ENCODE measurements at regions not wholly inside any gene's neighbourhood (a gene's known extent, or its start where the extent isn't known, plus 50 kb on each side); places are given as distances from the start of the nearest gene placed in this dataset.
"Not testable (repeated sequence)": the region's sequence is repeated elsewhere in the genome, so short reads cannot be mapped to it uniquely, and the experiment has no call there.

DNA sequence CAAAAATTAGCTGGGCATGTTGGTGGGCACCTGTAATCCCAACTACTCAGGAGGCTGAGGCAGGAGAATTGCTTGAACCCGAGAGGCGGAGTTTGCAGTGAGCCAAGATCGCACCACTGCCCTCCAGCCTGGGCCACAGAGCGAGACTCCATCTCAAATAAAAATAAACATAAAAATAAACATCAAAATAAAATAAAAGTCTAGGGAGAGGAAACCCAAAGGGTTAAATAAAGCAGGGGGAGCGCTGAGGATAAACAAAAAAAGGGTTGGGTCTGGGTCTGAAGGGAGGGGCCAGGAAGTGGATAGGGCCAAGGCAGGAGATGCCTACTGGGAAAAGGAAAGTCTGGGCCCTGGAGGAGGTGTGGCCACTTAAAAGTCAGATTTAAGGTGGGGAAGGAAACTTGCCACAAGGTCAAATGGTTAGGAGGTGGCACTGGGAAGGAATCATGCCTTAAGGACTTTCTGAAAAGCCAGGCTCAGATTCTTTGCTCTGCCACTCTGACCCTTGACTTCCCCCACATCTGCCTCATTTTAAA is 150.0 kb downstream of the ADSS2 start:
- Histone ChIP-seq H3K4me3 (ENCODE audit: insufficient read depth, low read depth, low read length) (no peak overlapping the region), H3K36me3 (ENCODE audit: control insufficient read depth, insufficient read depth, low read length) (no peaks in the 10 kb centered on the region), H3K27me3 (ENCODE audit: control insufficient read depth, insufficient read depth, low read length, poor library complexity, severe bottlenecking) (no peaks in the 10 kb centered on the region), H3K9me3 (ENCODE audit: control insufficient read depth, low read length) (no peaks in the 10 kb centered on the region), H3K4me1 (ENCODE audit: control insufficient read depth, insufficient read depth, low read length) (no peaks in the 10 kb centered on the region), H3K27ac (ENCODE audit: insufficient read depth, low read depth, low read length, poor library complexity, severe bottlenecking) (no peak overlapping the region)
- 93 to 95% methylated on average over 4 of the region's 5 CpGs for WGBS, 2 experiments

DNA sequence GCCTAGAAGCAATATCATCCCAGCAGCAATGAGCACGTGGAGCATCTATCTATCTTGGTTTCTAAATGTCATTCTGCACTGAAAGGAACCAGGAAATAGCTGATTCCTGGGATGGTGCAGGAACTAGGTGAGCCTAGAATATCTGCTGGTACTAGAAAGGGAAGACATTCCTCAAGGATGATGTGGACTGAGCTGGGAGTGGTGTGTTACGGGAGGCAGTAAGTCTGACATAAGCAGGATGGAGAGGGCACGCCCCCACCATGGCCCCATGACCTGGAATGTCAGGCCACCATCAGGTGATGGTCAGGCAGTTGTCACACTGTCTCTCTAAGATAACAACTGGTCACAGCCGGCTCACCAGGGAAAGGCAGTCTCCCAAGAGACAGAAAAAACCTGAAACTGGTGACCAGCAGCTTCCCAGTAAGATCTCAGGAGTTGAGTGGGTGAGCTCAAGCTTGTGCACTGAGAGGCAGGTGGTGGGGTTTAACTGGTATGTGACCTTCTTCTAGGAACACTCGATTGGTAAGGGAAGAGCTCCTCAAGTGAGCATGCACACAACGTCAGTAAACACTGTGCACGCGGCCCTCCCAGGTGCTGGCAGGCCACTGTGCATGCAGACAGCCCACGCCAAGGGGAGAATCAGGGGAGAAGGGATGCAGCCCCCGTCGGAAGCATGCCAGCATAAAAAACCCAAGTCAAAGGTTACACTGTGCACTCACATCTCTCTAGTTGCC is 148.7 kb downstream of the ADSS2 start:
- no peak overlapping the region for H3K27ac ChIP-seq (ENCODE audit: insufficient read depth, low read depth, low read length, poor library complexity, severe bottlenecking)
- no peaks in the 10 kb centered on the region for H3K27me3 ChIP-seq (ENCODE audit: control insufficient read depth, insufficient read depth, low read length, poor library complexity, severe bottlenecking)
- H3K9me3 ChIP-seq (ENCODE audit: control insufficient read depth, low read length), result peaks cover 4% of the 10 kb centered on the region
- no peaks in the 10 kb centered on the region for H3K36me3 ChIP-seq (ENCODE audit: control insufficient read depth, insufficient read depth, low read length)
- no peaks in the 10 kb centered on the region for H3K4me1 ChIP-seq (ENCODE audit: control insufficient read depth, insufficient read depth, low read length)
- 93% methylated on average over 11 of the region's 11 CpGs for WGBS, 2 experiments
- no peak overlapping the region for H3K4me3 ChIP-seq (ENCODE audit: insufficient read depth, low read depth, low read length)

DNA sequence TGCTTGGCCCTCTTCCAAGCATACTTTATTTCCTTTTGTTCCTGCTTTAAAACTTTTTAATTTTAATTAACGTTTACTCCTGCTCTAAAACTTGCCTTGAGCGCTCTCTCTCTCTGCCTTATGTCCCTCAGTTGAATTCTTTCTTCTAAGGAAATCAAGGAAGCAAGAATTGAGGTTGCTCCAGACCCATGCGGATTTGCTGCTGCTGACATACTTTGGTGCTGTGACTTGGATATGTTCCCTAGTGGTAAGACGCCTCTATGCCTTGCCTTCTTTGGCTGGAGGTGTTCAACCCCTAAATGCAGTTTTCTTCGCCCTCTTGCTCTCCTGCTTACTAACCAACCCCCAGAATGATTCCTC is 148.1 kb downstream of the ADSS2 start:
- Histone ChIP-seq H3K4me1 (ENCODE audit: control insufficient read depth, insufficient read depth, low read length) (no peaks in the 10 kb centered on the region), H3K4me3 (ENCODE audit: insufficient read depth, low read depth, low read length) (no peak overlapping the region), H3K27me3 (ENCODE audit: control insufficient read depth, insufficient read depth, low read length, poor library complexity, severe bottlenecking) (no peaks in the 10 kb centered on the region), H3K27ac (ENCODE audit: insufficient read depth, low read depth, low read length, poor library complexity, severe bottlenecking) (no peak overlapping the region), H3K9me3 (ENCODE audit: control insufficient read depth, low read length) (peaks cover 4% of the 10 kb centered on the region), H3K36me3 (ENCODE audit: control insufficient read depth, insufficient read depth, low read length) (no peaks in the 10 kb centered on the region)
- 91 to 96% methylated on average over 5 of the region's 5 CpGs for WGBS, 2 experiments

DNA sequence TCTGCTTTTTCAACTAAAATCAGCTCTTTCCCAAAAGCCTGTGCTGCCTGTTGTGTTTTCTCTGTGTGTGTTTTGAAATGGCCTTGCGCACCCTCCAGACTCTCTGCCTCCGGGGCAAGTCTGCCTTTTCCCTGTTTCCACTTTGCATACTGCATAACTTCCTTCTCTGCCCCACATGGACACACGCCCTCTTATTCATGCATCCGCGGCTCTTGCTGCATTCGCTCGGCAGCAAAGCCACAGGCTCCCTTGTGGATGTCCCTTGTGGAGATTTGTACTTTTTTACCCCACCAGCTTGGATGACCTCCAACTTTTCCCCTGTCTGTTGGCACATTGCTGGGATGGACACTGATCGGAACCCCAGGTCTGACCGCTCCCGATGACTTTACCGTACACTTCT is 147.6 kb downstream of the ADSS2 start:
- Histone ChIP-seq H3K36me3 (ENCODE audit: control insufficient read depth, insufficient read depth, low read length) (no peaks in the 10 kb centered on the region), H3K4me1 (ENCODE audit: control insufficient read depth, insufficient read depth, low read length) (no peaks in the 10 kb centered on the region), H3K27me3 (ENCODE audit: control insufficient read depth, insufficient read depth, low read length, poor library complexity, severe bottlenecking) (no peaks in the 10 kb centered on the region), H3K9me3 (ENCODE audit: control insufficient read depth, low read length) (peaks cover 4% of the 10 kb centered on the region), H3K4me3 (ENCODE audit: insufficient read depth, low read depth, low read length) (no peak overlapping the region), H3K27ac (ENCODE audit: insufficient read depth, low read depth, low read length, poor library complexity, severe bottlenecking) (no peak overlapping the region)
- WGBS, 2 experiments, result 92 to 95% methylated on average over 11 of the region's 11 CpGs

DNA sequence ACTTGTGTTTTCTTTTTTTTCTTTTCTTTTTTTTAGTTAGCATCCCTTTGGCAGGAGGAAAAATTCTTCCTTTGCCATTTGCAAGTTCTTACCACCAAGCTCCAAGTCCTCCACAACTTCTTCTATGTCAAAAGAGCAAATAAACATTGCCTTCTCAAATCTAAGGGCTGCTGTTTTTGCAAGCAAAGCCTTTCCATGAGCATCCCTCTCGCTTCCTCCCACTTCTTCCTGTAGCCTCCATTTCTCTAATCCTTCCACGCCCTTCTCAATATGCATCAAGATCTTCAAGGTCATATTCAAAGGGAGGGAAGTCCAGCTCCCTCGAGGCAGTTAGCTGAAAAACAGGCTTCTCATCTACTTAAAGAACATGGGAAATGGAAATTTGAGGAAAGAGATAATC is 147.1 kb downstream of the ADSS2 start:
- Histone ChIP-seq H3K36me3 (ENCODE audit: control insufficient read depth, insufficient read depth, low read length) (no peaks in the 10 kb centered on the region), H3K4me3 (ENCODE audit: insufficient read depth, low read depth, low read length) (no peak overlapping the region), H3K27ac (ENCODE audit: insufficient read depth, low read depth, low read length, poor library complexity, severe bottlenecking) (no peak overlapping the region), H3K27me3 (ENCODE audit: control insufficient read depth, insufficient read depth, low read length, poor library complexity, severe bottlenecking) (no peaks in the 10 kb centered on the region), H3K4me1 (ENCODE audit: control insufficient read depth, insufficient read depth, low read length) (no peaks in the 10 kb centered on the region), H3K9me3 (ENCODE audit: control insufficient read depth, low read length) (peaks cover 4% of the 10 kb centered on the region)
- 91 to 96% methylated on average over 3 of the region's 3 CpGs for WGBS, 2 experiments

DNA sequence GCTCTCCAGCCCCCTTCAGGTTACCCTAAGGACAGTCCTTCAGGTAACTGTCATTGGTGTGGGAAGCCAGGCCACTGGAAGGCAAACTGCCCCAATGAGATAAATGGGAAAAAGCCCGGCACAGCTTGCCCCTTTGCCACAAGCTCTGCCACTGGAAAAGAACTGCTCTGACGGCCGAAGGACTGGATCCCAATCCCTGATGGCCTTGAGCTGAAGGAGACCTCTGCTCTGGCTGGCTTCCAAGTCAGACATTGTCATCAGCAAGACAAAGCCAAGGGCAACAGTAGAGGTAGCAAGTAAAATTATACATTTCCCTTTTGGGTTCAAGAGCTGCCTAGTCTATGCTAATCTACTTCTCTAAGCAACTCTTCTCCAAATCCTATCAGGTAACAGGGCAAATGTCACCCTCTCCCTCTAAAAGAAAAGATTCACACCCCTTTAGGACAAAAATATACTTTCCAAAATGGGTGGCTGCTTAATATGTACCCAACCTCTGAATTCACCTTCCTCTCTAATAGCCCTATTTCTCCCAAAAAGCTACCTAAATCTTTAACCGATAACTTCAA is 145.8 kb downstream of the ADSS2 start:
- Histone ChIP-seq H3K9me3 (ENCODE audit: control insufficient read depth, low read length) (peaks cover 4% of the 10 kb centered on the region), H3K4me1 (ENCODE audit: control insufficient read depth, insufficient read depth, low read length) (no peaks in the 10 kb centered on the region), H3K36me3 (ENCODE audit: control insufficient read depth, insufficient read depth, low read length) (no peaks in the 10 kb centered on the region), H3K27ac (ENCODE audit: insufficient read depth, low read depth, low read length, poor library complexity, severe bottlenecking) (no peak overlapping the region), H3K4me3 (ENCODE audit: insufficient read depth, low read depth, low read length) (no peak overlapping the region), H3K27me3 (ENCODE audit: control insufficient read depth, insufficient read depth, low read length, poor library complexity, severe bottlenecking) (no peaks in the 10 kb centered on the region)
- WGBS, 2 experiments, result 92 to 97% methylated on average over 4 of the region's 4 CpGs

DNA sequence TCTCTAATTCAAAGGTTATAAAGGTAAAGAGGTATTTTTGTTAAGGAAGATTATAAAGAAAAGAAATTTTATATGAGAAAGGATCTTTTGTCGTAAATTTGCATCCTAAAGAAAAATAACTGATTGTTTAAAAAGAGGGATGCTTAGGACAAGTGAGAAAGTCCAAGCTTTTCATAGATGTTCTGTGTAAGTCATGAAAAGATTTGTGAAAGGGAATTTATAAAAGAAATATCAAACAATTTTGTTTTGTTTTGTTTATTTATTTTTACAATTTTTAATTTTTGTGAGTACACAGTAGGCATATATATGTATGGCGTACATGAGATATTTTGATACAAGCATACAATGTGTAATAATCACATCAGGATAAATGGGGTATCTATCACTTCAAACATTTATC is 145.2 kb downstream of the ADSS2 start:
- Histone ChIP-seq H3K4me1 (ENCODE audit: control insufficient read depth, insufficient read depth, low read length) (no peaks in the 10 kb centered on the region), H3K4me3 (ENCODE audit: insufficient read depth, low read depth, low read length) (no peak overlapping the region), H3K27ac (ENCODE audit: insufficient read depth, low read depth, low read length, poor library complexity, severe bottlenecking) (no peak overlapping the region), H3K36me3 (ENCODE audit: control insufficient read depth, insufficient read depth, low read length) (no peaks in the 10 kb centered on the region), H3K9me3 (ENCODE audit: control insufficient read depth, low read length) (peaks cover 4% of the 10 kb centered on the region), H3K27me3 (ENCODE audit: control insufficient read depth, insufficient read depth, low read length, poor library complexity, severe bottlenecking) (no peaks in the 10 kb centered on the region)
- WGBS, 2 experiments, result 89 to 98% methylated on average over 1 of the region's 2 CpGs

DNA sequence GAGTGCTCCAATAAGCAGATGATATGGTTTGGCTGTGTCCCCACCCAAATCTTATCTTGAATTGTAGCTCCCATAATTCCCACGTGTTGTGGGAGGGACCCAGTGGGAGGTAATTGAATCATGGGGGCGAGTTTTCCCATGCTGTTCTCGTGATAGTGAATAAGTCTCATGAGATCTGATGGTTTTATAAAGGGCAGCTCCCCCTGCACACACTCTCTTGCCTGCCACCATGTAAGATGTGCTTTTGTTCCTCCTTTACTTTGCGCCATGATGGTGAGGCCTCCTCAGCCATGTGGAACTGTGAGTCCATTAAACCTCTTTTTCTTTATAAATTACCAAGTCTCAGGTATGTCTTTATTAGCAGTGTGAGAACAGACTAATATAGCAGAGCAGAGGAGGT is 142.5 kb downstream of the ADSS2 start:
- WGBS, 2 experiments, result 87 to 91% methylated on average over 4 of the region's 4 CpGs
- not testable (repeated sequence) for H3K27me3 ChIP-seq (ENCODE audit: control insufficient read depth, insufficient read depth, low read length, poor library complexity, severe bottlenecking); H3K36me3 ChIP-seq (ENCODE audit: control insufficient read depth, insufficient read depth, low read length); H3K4me3 ChIP-seq (ENCODE audit: insufficient read depth, low read depth, low read length); H3K4me1 ChIP-seq (ENCODE audit: control insufficient read depth, insufficient read depth, low read length); H3K27ac ChIP-seq (ENCODE audit: insufficient read depth, low read depth, low read length, poor library complexity, severe bottlenecking); H3K9me3 ChIP-seq (ENCODE audit: control insufficient read depth, low read length)

DNA sequence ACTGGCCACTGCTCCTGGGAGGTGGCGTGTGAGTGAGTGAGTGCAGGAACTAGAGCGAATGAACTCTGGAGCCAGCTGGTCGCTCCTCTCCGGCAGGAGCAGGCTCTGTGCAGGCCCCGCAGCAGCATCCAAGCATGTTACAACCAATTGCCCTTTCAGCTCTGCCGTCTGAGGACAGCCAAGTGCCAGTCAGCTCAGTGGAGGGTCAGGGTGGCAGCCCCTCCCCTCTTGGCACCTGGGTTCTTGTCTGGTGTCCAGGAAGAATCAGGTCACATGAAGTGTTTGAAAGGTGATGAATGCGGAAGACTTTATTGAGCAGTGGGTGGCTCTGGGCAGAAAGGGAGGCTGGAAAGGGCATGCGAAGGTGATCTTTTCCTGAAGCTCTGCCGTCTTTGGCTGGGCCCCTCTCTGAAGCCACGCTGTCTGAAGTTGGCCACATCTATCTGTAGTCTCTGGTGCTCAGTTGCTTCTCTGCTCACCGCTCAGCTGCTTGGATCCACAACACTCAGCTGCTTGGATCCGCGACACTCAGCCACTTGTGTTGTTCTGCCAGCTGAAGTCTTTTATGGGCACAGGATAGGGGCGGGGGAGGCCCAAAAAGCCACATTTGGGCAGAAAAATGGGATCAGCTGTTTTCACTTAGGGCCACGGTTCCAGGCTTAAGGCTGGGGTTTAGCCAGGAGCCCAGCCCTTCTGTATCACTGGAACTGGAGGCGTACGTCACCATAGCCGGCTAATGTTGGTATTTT is 139.8 kb downstream of the ADSS2 start:
- Histone ChIP-seq H3K4me1 (ENCODE audit: control insufficient read depth, insufficient read depth, low read length) (no peaks in the 10 kb centered on the region), H3K36me3 (ENCODE audit: control insufficient read depth, insufficient read depth, low read length) (no peaks in the 10 kb centered on the region), H3K4me3 (ENCODE audit: insufficient read depth, low read depth, low read length) (no peak overlapping the region), H3K27me3 (ENCODE audit: control insufficient read depth, insufficient read depth, low read length, poor library complexity, severe bottlenecking) (no peaks in the 10 kb centered on the region), H3K27ac (ENCODE audit: insufficient read depth, low read depth, low read length, poor library complexity, severe bottlenecking) (no peak overlapping the region), H3K9me3 (ENCODE audit: control insufficient read depth, low read length) (peaks cover 4% of the 10 kb centered on the region)
- 89 to 91% methylated on average over 18 of the region's 18 CpGs for WGBS, 2 experiments

DNA sequence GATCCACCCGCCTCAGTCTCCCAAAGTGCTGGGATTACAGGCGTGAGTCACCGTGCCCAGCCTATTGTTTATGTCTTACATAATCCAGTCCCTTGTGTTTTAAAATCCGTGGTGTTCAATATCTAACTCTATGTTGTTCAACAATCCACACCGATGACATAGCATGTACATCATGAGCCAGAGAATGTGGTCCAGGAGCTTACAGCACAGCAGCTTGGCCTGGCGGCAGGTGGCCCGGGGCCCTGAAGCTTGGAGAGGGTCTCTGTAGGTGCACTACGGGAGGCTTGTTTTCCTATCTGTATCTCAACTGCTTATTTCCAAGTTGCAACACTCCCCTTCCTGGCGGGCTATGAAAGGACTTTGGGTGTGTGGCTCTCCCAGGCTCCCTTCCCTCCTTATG is 138.4 kb downstream of the ADSS2 start:
- 93 to 96% methylated on average over 9 of the region's 9 CpGs for WGBS, 2 experiments
- Histone ChIP-seq H3K4me1 (ENCODE audit: control insufficient read depth, insufficient read depth, low read length) (no peaks in the 10 kb centered on the region), H3K36me3 (ENCODE audit: control insufficient read depth, insufficient read depth, low read length) (no peaks in the 10 kb centered on the region), H3K27ac (ENCODE audit: insufficient read depth, low read depth, low read length, poor library complexity, severe bottlenecking) (no peak overlapping the region), H3K27me3 (ENCODE audit: control insufficient read depth, insufficient read depth, low read length, poor library complexity, severe bottlenecking) (no peaks in the 10 kb centered on the region), H3K9me3 (ENCODE audit: control insufficient read depth, low read length) (no peaks in the 10 kb centered on the region), H3K4me3 (ENCODE audit: insufficient read depth, low read depth, low read length) (no peak overlapping the region)
